ENCODE measurements at regions not wholly inside any gene's neighbourhood (a gene's known extent, or its start where the extent isn't known, plus 50 kb on each side); places are given as distances from the start of the nearest gene placed in this dataset.
A peak's percentile ranks its signal among the peaks of the same experiment; 100 is the strongest.
"Not testable (repeated sequence)": the region's sequence is repeated elsewhere in the genome, so short reads cannot be mapped to it uniquely, and the experiment has no call there.

GRCh38 chr12:91763654-91764370 lies 381.8 kb downstream of the BTG1 start:
- DNase-seq (ENCODE audit: extremely low read depth in 1 of 11, low read depth in 9 of 11, low spot score in 4 of 11): peak in 2 of 11 donors; percentile 32 to 37

- DNase-seq (ENCODE audit: extremely low read depth in 1 of 11, low read depth in 9 of 11, low spot score in 4 of 11): no peak
These were observed 392.0 kb downstream of the BTG1 start for GRCh38 chr12:91753649-91754048.

- DNase-seq (ENCODE audit: extremely low read depth in 1 of 11, low read depth in 9 of 11, low spot score in 4 of 11): no peak
These were observed 398.7 kb downstream of the BTG1 start for GRCh38 chr12:91746976-91747375.

- DNase-seq (ENCODE audit: extremely low read depth in 1 of 11, low read depth in 9 of 11, low spot score in 4 of 11): peak in 1 of 11 donors; percentile 10
These were observed 401.0 kb downstream of the BTG1 start for GRCh38 chr12:91744597-91744996.

GRCh38 chr12:91743704-91744321 lies 401.8 kb downstream of the BTG1 start:
- no peak for DNase-seq (ENCODE audit: extremely low read depth in 1 of 11, low read depth in 9 of 11, low spot score in 4 of 11)

GRCh38 chr12:91743280-91743679 lies 402.4 kb downstream of the BTG1 start:
- DNase-seq (ENCODE audit: extremely low read depth in 1 of 11, low read depth in 9 of 11, low spot score in 4 of 11): no peak

- no peak for DNase-seq (ENCODE audit: extremely low read depth in 1 of 11, low read depth in 9 of 11, low spot score in 4 of 11)
These were observed 403.7 kb downstream of the BTG1 start for GRCh38 chr12:91741932-91742331.

- DNase-seq (ENCODE audit: extremely low read depth in 1 of 11, low read depth in 9 of 11, low spot score in 4 of 11): not testable (repeated sequence)
These were observed 411.8 kb downstream of the BTG1 start for GRCh38 chr12:91733846-91734245.

- DNase-seq (ENCODE audit: extremely low read depth in 1 of 11, low read depth in 9 of 11, low spot score in 4 of 11): no peak
These were observed 413.6 kb downstream of the BTG1 start for GRCh38 chr12:91732086-91732485.

GRCh38 chr12:91729543-91729942 lies 416.1 kb downstream of the BTG1 start:
- DNase-seq (ENCODE audit: extremely low read depth in 1 of 11, low read depth in 9 of 11, low spot score in 4 of 11): no peak

- DNase-seq (ENCODE audit: extremely low read depth in 1 of 11, low read depth in 9 of 11, low spot score in 4 of 11): no peak
These were observed 422.5 kb downstream of the BTG1 start for GRCh38 chr12:91723191-91723590.

- no peak for DNase-seq (ENCODE audit: extremely low read depth in 1 of 11, low read depth in 9 of 11, low spot score in 4 of 11)
These were observed 423.6 kb downstream of the BTG1 start for GRCh38 chr12:91722072-91722471.

- no peak for DNase-seq (ENCODE audit: extremely low read depth in 1 of 11, low read depth in 9 of 11, low spot score in 4 of 11)
These were observed 424.6 kb downstream of the BTG1 start for GRCh38 chr12:91721023-91721422.

- DNase-seq (ENCODE audit: extremely low read depth in 1 of 11, low read depth in 9 of 11, low spot score in 4 of 11): no peak
These were observed 427.3 kb downstream of the BTG1 start for GRCh38 chr12:91718326-91718725.

GRCh38 chr12:91717804-91718203 lies 427.8 kb downstream of the BTG1 start:
- DNase-seq (ENCODE audit: extremely low read depth in 1 of 11, low read depth in 9 of 11, low spot score in 4 of 11): no peak

- DNase-seq (ENCODE audit: extremely low read depth in 1 of 11, low read depth in 9 of 11, low spot score in 4 of 11): not testable (repeated sequence)
These were observed 433.7 kb downstream of the BTG1 start for GRCh38 chr12:91711925-91712324.

GRCh38 chr12:91706466-91706865 lies 439.2 kb downstream of the BTG1 start:
- DNase-seq (ENCODE audit: extremely low read depth in 1 of 11, low read depth in 9 of 11, low spot score in 4 of 11): no peak

- DNase-seq (ENCODE audit: extremely low read depth in 1 of 11, low read depth in 9 of 11, low spot score in 4 of 11): no peak
These were observed 441.2 kb downstream of the BTG1 start for GRCh38 chr12:91704446-91704845.

- no peak for DNase-seq (ENCODE audit: extremely low read depth in 1 of 11, low read depth in 9 of 11, low spot score in 4 of 11)
These were observed 442.0 kb downstream of the BTG1 start for GRCh38 chr12:91703491-91704283.

- DNase-seq (ENCODE audit: extremely low read depth in 1 of 11, low read depth in 9 of 11, low spot score in 4 of 11): no peak
These were observed 442.7 kb downstream of the BTG1 start for GRCh38 chr12:91702843-91703425.

Measured in renal cortex interstitium (tissue), 11 donors.